GM21529 (cell line): ENCODE measurements at regions not wholly inside any gene's neighbourhood (a gene's known extent, or its start where the extent isn't known, plus 50 kb on each side); places are given as distances from the start of the nearest gene placed in this dataset.
A peak's percentile ranks its signal among the peaks of the same experiment; 100 is the strongest.
"Not testable (repeated sequence)": the region's sequence is repeated elsewhere in the genome, so short reads cannot be mapped to it uniquely, and the experiment has no call there.

Source experiments
- ATAC-seq: cut with Tn5 transposase; IDR thresholded peaks from one replicate; pipeline ENCODE4 v1.9.1; 2021; ENCODE audit not compliant: unreplicated experiment

- ATAC-seq: no peak
Observed at GRCh38 chr12:91894911-91895310, 250.7 kb downstream of the BTG1 start.

- ATAC-seq: no peak
Observed at GRCh38 chr12:91893476-91893875, 252.2 kb downstream of the BTG1 start.

GRCh38 chr12:91892081-91892855 is 253.4 kb downstream of the BTG1 start:
- ATAC-seq: no peak

GRCh38 chr12:91890742-91891141 is 254.9 kb downstream of the BTG1 start:
- no peak for ATAC-seq

- ATAC-seq: no peak
Observed at GRCh38 chr12:91889910-91890309, 255.7 kb downstream of the BTG1 start.

- ATAC-seq: no peak
Observed at GRCh38 chr12:91889059-91889458, 256.6 kb downstream of the BTG1 start.

GRCh38 chr12:91887957-91888356 is 257.7 kb downstream of the BTG1 start:
- no peak for ATAC-seq

- ATAC-seq: no peak
Observed at GRCh38 chr12:91885851-91886731, 259.6 kb downstream of the BTG1 start.

- ATAC-seq: no peak
Observed at GRCh38 chr12:91884230-91884629, 261.4 kb downstream of the BTG1 start.

GRCh38 chr12:91883811-91884210 is 261.8 kb downstream of the BTG1 start:
- no peak for ATAC-seq

- no peak for ATAC-seq
Observed at GRCh38 chr12:91882910-91883309, 262.7 kb downstream of the BTG1 start.

- no peak for ATAC-seq
Observed at GRCh38 chr12:91880528-91880927, 265.1 kb downstream of the BTG1 start.

GRCh38 chr12:91877456-91878235 is 268.0 kb downstream of the BTG1 start:
- ATAC-seq: no peak

GRCh38 chr12:91877022-91877421 is 268.6 kb downstream of the BTG1 start:
- peak; percentile 89 for ATAC-seq

- not testable (repeated sequence) for ATAC-seq
Observed at GRCh38 chr12:91875671-91876070, 270.0 kb downstream of the BTG1 start.

- no peak for ATAC-seq
Observed at GRCh38 chr12:91874086-91874865, 271.4 kb downstream of the BTG1 start.

GRCh38 chr12:91871751-91872150 is 273.9 kb downstream of the BTG1 start:
- no peak for ATAC-seq

- ATAC-seq: no peak
Observed at GRCh38 chr12:91870872-91871707, 274.6 kb downstream of the BTG1 start.

GRCh38 chr12:91868054-91868453 is 277.6 kb downstream of the BTG1 start:
- no peak for ATAC-seq

GRCh38 chr12:91866566-91866965 is 279.1 kb downstream of the BTG1 start:
- no peak for ATAC-seq
